ENCODE measurements at regions not wholly inside any gene's neighbourhood (a gene's known extent, or its start where the extent isn't known, plus 50 kb on each side); places are given as distances from the start of the nearest gene placed in this dataset.

DNA sequence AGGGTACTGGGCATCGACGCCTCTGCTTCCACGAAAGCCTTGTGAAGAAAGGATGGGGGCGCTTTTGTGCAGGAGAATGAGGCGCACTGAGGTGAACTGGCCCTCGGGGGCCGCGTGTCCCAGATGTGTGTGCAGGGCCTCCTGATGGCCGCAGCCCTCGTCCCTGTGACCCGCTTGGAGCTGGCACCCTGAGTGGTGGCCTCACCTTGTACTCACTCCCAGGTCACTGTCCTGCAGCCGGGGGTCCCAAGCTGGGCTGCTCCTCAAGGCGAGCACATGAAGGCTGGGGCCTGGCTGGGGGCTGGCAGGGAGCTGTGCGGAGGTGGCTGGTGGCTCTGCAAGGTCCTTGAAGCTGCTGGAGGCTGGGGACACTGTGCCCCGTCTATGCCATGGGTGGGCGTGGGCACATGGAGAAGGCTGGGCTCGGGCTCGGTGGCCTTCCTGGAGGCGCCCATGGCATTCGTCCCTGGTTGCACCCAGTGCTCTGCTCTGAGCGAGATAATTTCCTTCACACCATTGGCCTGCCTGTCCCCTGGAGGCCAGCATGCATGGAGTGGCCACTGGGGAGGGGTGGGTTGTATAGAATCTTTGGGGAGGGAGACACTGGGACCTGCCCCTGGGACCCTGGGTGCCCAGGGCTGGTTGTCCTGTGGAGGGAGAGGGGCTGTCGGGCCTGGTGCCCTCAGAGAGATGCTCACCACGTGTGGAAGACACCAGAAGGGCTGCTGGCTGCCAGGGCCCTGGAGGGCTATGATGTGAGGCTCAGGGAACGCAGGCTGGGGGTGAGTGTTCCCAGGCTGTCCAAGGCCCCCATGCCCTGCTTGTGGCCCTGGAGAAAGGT is 79.3 kb downstream of the TMEM121 start:
- no peak for TF ChIP-seq RARB (CRISPR knock-in tag; IDR thresholded peaks at IDR 0.05)
- no peak for TF ChIP-seq PATZ1 (CRISPR knock-in tag; IDR thresholded peaks at IDR 0.05; ENCODE audit: borderline replicate concordance)
- TF ChIP-seq ZFP3 (CRISPR knock-in tag; IDR thresholded peaks at IDR 0.05) = no peak
- TF ChIP-seq GLIS3 (CRISPR knock-in tag; IDR thresholded peaks at IDR 0.05) = no peak
- TF ChIP-seq OSR1 (CRISPR knock-in tag; IDR thresholded peaks at IDR 0.05) = no peak
- no peak for TF ChIP-seq ISL1 (CRISPR knock-in tag; IDR thresholded peaks at IDR 0.05)
- no peak for TF ChIP-seq ARNTL (CRISPR knock-in tag; IDR thresholded peaks at IDR 0.05; ENCODE audit: borderline replicate concordance, low read depth)
- TF ChIP-seq, protein P1, sequence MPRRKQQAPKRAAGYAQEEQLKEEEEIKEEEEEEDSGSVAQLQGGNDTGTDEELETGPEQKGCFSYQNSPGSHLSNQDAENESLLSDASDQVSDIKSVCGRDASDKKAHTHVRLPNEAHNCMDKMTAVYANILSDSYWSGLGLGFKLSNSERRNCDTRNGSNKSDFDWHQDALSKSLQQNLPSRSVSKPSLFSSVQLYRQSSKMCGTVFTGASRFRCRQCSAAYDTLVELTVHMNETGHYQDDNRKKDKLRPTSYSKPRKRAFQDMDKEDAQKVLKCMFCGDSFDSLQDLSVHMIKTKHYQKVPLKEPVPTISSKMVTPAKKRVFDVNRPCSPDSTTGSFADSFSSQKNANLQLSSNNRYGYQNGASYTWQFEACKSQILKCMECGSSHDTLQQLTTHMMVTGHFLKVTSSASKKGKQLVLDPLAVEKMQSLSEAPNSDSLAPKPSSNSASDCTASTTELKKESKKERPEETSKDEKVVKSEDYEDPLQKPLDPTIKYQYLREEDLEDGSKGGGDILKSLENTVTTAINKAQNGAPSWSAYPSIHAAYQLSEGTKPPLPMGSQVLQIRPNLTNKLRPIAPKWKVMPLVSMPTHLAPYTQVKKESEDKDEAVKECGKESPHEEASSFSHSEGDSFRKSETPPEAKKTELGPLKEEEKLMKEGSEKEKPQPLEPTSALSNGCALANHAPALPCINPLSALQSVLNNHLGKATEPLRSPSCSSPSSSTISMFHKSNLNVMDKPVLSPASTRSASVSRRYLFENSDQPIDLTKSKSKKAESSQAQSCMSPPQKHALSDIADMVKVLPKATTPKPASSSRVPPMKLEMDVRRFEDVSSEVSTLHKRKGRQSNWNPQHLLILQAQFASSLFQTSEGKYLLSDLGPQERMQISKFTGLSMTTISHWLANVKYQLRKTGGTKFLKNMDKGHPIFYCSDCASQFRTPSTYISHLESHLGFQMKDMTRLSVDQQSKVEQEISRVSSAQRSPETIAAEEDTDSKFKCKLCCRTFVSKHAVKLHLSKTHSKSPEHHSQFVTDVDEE (CRISPR knock-in tag; IDR thresholded peaks at IDR 0.05) = no peak
- TF ChIP-seq ESRRG (CRISPR knock-in tag; IDR thresholded peaks at IDR 0.05) = no peak
- TF ChIP-seq CSRNP3 (CRISPR knock-in tag; IDR thresholded peaks at IDR 0.05) = no peak
- TF ChIP-seq, protein P2, sequence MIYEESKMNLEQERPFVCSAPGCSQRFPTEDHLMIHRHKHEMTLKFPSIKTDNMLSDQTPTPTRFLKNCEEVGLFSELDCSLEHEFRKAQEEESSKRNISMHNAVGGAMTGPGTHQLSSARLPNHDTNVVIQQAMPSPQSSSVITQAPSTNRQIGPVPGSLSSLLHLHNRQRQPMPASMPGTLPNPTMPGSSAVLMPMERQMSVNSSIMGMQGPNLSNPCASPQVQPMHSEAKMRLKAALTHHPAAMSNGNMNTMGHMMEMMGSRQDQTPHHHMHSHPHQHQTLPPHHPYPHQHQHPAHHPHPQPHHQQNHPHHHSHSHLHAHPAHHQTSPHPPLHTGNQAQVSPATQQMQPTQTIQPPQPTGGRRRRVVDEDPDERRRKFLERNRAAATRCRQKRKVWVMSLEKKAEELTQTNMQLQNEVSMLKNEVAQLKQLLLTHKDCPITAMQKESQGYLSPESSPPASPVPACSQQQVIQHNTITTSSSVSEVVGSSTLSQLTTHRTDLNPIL (CRISPR knock-in tag; IDR thresholded peaks at IDR 0.05; ENCODE audit: low read depth) = no peak
- no peak for TF ChIP-seq TCF4 (CRISPR knock-in tag; IDR thresholded peaks at IDR 0.05; ENCODE audit: borderline replicate concordance)
- no peak for TF ChIP-seq TOX (CRISPR knock-in tag; IDR thresholded peaks at IDR 0.05; ENCODE audit: borderline replicate concordance)
